ENCODE measurements at regions not wholly inside any gene's neighbourhood (a gene's known extent, or its start where the extent isn't known, plus 50 kb on each side); places are given as distances from the start of the nearest gene placed in this dataset.

DNA sequence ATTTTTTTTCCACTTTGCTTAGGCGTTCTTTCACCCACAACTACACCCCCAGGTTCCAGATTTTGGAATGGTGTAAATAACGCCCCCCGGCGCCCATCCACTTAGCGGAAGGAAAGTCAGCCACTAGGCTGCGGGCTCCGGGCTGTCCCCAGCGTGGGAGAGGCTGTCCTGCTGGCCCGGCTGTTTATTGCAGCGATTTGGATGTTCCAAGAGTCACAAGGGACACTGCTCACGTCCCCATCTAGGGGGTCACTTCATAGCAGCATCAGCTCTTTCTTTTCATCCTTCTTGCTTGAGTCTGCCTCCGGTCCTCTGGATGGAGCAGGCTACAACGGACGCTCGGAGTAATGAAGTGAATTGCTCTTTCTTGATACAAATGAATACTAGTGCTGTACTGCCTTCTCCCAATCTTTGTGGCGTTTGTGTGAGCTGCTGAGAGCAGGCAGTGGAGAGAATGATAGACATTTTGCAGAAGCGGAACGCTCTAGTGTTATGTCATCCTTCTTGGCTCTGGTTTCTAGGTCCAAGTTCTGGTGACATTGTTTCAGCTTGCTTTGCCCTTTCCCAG, 50.7 kb upstream of the PAIP2B start:
- DNase-seq = peak; percentile 5

DNA sequence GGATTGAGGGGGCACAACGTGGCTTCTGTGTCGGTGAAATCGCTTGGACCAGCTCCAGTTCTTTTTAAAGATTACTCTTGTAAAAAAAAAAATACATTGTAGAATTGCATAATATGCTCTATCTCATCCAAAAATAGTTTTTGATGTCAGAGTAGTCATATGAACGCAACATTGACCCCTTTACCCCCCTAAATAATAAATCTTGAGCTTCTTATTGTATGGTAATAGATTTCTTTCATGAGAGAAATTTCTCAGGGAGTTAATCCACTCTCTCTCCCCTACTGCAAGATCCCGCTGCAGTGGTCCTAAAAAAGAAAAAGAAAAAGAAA, 50.2 kb upstream of the PAIP2B start:
- DNase-seq = no peak

DNA sequence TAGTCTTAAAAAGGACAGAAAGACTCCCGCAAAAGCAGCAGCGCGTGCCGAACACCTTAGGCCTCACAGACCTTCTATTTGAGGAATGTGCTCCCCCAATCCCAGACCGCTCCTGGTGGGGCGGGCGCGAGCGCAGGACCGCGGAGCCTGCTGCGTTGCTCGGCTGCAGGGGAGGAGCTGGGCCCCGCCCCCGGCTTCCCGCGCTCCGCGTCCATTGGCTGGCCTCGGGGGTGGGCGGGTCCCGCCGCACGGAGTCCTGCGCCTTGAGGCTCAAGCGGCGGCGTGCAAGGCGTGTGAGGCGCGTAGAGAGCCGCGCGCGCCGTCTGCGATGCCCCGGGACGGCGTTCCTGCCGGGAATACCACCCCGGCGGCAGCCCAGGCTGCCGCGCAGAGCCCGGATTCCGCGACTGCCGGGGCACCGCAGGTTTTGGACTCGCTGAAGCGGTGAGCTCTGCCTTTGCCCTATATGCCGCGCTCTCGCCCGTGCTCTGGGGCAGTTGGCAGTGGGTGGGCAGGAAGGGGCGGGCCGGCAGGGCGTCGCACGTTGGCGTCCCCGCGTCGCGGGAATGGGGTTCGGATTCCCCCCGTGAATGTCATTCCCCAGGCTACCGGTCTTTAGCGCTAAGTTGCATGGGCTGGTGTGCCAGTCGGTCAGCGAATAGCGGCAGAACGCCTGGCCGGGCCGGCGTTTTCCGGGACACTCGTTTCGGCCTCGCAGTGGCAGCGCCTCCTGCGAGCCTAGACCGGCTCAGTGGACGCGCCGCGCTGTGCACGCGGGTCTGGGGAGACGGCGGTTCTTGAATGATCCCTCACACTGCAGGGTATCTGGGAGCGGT, 49.6 kb upstream of the PAIP2B start:
- peak; percentile 70 for DNase-seq

Measured in T-helper 9 cell (primary cell).